Inflammatory macrophage (primary cell): ENCODE measurements at regions not wholly inside any gene's neighbourhood (a gene's known extent, or its start where the extent isn't known, plus 50 kb on each side); places are given as distances from the start of the nearest gene placed in this dataset.

ENCODE experiments used
- DNase-seq, 2 donors: peaks; one replicate each; pipeline ENCODE4 v3.0.0-alpha.2; 2020 to 2022

DNA sequence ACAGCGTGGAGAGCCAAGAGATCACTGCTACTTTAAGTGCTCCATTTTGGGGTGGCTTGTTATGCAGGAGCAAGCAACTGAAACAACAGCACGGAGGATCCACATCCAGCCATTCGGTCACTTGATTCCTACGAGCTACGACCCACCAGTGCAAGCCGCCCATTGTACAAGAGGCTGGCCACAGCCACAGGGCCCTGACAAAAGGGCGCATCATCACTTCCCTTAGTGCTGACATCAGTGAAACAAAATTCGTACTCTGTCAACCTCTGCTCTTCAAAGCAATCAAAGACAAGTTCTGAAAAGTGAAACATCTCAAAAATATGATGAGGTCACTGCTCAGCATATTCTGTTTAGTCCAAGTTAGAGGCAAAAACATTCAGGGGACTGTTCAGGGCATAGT lies 168.4 kb downstream of the GADD45G start:
- no peak for DNase-seq

DNA sequence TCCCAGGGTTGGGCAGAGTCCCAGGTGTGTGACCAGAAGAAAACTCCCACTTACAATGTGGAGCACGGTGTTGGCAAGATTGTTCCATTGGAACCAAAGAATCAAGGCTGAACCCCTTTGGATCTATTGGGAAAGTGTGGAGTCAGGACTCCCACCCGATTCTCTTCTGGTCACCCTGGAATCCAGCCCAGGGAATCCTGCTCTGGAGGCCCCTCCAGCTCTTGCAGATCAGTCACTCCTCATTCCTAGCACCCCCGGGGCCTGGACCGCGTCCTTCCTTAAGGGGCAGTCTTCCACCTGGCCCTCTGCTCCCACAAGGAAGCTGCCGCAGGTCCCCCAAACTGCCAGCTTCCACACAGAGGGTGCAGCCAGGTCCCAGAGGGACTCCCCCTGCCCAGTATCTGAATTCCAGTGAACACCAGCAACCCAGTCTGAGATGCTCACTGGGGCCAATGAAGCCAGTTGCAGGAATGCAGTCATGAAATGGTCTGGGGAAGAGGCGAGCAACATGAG lies 170.1 kb downstream of the GADD45G start:
- DNase-seq, result no peak

DNA sequence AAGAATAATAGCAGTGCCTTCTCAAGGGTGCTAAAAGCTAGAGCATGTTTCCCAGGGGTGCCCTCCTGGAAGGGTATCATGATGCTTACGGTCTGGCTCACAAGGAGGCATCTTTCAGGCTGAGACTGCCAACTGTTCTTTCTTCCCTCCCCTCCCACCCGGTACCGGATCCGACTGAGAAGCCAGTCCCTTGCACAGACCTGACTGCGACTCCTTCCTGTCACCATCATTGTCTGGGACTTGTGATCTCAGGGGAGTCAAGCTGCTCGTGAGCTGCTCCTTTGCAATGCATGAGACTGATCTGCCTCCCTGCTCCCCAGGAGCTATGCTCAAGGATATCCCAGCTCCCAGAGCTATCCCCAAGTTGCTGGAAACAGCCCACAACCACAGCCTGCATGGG lies 170.8 kb downstream of the GADD45G start:
- no peak for DNase-seq

GRCh38 chr9:89776795-89777525 lies 172.1 kb downstream of the GADD45G start:
- DNase-seq, result no peak

DNA sequence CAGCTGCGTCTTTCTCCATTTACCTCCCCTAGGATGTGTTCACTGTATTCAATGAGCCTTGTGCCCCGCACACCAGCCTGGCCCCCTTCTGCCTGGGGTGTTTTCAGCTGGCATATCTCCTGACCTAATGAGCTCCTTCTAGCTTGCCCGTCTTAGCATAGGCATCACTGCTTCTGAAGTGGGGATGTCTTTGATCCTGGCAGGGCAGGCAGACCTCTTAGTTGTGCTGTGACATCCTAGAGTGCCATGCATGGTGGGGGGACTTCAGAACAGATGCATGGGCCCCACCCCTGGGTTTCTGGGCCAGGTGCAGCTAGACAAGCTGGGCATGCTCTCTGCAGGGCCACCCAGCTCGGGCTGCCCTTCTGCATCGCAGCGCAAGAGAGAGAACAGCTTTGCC lies 172.7 kb downstream of the GADD45G start:
- DNase-seq, result no peak

GRCh38 chr9:89778100-89779090 lies 173.6 kb downstream of the GADD45G start:
- no peak for DNase-seq

DNA sequence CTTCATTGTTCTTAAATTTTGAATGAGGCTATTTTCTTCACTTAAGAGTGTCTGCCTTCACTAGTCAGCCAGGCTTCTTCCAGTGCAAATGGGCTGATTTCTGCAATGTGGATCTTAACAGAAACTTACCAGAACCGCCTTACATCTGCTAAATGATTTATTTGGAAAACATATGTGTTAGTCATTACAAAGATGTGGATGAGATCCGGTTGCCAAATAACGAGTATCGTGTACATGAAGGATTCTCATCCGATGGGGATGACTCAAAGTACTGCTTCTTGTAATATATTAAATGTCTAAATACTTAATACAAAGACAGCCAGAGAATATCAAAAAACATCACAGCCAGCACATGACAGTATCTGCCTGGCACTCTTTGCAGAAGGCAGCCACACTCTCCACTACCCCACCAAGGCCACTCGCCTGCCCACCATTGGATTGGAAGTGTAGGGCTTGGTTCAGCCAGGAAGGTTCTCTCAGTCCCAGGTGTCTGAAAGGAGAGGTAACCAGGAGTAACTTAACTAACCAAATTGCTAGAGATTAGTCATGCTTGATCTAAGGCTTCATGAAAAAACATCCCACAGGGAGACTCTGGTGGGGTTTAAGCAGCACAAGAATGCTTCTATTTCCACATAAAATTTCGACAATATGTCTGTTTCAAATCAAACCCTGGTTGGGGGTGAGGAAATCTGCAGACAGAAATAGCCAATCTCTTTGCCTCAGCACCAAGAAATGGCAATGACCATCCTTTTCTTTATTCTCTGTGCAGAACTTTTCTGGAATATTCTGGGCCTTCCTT lies 174.8 kb downstream of the GADD45G start:
- no peak for DNase-seq

- no peak for DNase-seq
Observed at GRCh38 chr9:89780959-89781358, 176.1 kb downstream of the GADD45G start.

DNA sequence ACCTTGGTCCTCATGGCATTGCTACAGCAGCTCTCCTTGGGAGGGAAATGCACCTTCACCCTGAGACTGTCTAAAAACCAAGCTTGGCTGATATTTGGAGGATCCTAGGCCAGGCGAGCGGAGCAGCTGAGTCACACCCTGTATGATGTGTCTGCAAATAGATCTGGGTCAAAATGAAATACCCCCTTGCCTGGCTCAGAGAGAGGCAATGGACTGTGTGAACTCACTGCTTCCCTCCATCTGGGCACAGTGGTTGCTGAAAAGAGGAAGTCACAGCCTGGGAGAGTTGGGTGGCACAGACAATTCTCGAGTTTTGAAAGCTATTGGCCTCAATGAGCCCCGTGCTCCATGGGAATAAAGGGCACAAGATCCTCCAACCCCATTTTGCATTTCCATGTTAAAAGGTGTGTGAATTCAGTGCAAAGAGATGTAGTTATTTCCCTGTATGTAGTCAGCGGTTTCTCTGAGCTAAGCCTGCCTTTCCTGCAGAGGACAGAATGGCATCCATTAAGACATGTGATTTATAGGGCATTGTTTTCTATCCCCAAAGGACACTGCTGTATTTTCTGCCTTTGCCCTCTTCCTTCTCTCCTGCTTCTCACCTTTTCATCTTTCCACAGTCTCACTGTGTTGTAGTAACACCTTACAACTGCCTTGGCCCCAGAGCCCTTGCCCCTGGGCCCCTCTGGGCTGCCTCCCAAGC lies 177.2 kb downstream of the GADD45G start:
- peak; percentile 60 to 79 for DNase-seq

DNA sequence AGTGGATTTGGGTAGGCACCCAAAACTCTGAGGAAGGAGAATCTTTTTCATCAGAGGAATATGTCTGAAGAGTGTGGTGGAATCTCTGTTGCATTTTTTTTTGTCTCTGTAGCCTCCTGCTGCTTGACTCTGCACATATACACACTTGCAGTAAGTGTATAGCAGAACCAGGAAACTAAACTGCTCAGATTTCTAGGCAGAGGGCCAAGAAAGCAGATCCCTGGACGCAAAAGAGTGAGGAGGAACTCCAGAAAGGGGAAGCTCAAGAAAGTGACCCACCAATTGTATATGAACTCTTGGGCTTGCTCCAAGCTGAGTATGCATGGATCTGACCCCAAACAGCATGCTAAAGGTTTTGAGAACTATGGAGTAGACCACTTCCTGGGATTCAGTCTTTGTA lies 181.8 kb downstream of the GADD45G start:
- DNase-seq, result peak; percentile 91 to 94

- no peak for DNase-seq
Observed at GRCh38 chr9:89787595-89787994, 182.8 kb downstream of the GADD45G start.

DNA sequence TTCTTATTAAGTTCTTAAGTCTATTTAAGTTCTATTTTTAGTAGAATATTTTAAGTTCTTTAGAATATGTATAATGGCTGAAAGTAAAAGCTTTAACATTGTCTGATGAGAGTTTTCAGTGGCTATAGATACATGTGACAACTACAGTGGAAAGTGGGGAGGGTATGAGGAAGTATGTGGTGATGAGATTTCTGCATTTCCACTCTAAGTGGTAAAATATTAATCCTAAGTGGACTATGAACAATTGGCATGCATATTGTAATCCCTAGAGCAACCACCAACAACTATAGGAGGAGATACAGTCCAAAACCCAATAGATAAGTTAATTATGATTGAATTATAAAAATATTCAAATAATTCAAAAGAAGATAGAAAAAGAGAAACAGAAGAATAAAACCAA lies 183.6 kb downstream of the GADD45G start:
- peak in 1 of 2 donors; percentile 32 for DNase-seq

GRCh38 chr9:89789922-89790510 lies 185.2 kb downstream of the GADD45G start:
- no peak for DNase-seq

DNA sequence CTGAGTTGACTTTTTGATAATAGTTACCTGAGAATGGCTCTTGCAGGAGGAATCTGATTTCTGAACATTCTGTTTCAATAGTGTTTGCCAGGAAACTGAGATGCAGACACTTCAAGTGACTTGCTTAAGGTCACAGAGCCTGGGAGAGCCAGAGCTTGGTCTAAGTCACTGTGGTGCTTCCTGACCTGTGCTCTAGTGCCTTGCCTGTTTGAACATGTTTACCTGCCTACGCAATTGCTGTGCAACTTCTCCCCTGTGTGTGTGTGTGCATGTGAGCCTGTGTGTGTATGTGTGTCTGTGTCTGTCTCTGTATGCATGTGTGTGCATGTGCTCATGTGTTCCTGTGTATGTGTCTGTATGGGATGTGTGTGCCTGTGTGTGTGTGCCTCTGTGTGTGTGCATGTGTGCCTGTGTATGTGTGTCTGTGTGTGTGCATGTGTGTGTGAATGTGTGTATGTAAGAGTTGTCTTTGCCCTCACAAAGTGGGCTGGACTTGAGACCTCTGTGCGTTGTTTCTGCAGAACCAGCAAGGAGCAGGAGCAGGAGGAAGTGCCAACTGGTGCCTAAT lies 185.8 kb downstream of the GADD45G start:
- no peak for DNase-seq

GRCh38 chr9:89791754-89792153 lies 186.9 kb downstream of the GADD45G start:
- DNase-seq, result no peak

DNA sequence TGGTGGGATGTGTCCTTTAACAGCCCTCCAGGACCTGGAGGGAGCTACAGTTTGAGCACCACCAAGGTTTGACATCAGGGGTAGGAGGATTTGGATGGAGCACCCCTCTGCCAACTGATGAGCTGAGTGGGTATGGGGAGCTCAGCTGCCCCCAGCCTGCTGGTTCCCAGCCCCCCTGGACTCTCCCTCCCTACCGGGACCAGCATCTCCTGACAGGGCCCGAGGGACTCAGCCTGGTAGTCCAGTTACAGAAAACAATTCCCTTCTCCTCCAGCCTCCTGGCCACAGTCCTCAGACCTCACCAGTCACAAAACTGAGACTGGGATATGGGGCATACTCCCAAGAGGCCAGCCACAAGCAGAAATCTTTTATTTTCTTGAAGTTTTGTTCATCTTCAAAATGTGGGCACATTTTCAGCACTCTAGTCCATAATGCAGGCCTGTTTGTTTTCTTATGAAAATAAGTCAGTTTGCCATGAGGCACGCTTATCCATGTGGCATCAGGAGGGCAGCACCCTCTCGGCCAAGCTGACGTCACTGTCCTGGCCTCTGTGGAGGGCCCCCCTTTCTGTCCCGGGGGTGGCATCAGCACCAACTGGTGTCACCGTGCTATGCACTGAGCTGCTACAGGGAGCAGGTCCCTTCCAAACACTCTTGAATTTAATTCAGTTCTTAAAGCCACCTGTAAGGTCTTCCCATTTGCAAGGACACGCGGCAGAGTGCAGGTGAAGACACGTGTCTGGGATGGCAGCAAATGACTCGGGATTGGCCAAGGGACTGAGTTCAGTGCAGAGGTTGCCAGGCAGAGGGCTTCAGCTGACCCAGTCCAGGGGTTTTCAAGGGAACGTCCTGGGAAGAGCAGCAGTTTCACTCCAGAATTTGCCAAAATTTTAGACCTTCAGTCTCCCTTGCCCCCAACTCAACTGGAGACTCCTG lies 187.6 kb downstream of the GADD45G start:
- no peak for DNase-seq

DNA sequence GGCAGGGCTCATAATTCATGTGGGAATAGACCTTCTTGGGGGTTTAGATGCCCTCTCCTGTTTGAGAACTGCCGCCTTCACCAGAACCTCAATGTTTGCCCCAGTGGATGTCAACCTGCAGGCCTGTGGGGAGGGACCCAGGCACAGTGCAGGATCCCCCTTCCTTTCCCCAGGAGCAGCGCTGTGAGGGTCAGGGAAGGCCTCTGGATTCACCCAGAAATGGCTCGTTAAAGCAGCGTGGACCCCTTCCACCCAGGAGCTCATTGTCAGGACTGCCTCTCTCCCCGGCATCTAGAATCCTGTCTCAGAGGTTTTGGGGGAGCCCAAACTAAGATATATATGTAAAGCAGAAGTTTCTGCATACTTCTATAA lies 188.3 kb downstream of the GADD45G start:
- DNase-seq, result no peak

DNA sequence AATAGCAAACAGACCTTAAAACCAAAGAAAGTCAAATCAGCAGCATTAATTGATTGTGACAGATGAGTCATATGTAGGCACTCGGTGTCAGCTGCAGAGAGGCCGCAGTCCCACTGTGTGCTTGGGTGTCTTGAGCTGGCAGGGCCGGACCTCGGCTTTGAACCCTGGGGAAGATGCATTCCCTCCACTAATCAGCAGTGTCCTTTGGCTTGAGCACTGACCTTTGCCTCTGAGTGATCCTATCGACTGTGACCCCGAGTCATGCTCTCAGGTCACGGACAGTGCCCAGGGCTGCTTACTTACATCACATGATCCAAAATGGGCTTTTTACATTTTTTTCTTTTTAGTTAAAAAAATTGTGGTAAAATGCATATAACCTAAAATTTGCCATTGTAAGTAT lies 188.7 kb downstream of the GADD45G start:
- DNase-seq, result no peak

DNA sequence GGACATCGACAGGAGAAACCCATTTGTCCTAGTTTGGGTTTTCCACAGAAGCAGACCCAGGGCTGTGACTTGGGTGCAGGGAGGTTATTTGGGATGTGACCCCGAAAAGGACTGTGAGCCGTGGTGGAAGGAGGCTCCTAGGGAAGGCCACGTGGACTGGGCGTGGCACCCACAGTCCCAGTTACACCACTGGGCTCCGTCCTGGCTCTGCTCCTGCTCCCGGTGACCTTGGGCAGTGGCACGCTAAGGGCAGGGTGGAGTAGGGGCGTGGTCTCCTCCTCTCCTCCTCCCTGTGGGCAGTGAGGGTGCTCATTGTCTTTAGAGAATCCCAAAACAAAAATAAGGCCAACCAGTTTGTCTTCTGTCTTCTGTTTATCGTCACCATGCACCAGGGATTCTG lies 190.1 kb downstream of the GADD45G start:
- no peak for DNase-seq

GRCh38 chr9:89795538-89796195 lies 190.9 kb downstream of the GADD45G start:
- DNase-seq, result no peak
